ENCODE measurements at regions not wholly inside any gene's neighbourhood (a gene's known extent, or its start where the extent isn't known, plus 50 kb on each side); places are given as distances from the start of the nearest gene placed in this dataset.
"Not testable (repeated sequence)": the region's sequence is repeated elsewhere in the genome, so short reads cannot be mapped to it uniquely, and the experiment has no call there.

DNA sequence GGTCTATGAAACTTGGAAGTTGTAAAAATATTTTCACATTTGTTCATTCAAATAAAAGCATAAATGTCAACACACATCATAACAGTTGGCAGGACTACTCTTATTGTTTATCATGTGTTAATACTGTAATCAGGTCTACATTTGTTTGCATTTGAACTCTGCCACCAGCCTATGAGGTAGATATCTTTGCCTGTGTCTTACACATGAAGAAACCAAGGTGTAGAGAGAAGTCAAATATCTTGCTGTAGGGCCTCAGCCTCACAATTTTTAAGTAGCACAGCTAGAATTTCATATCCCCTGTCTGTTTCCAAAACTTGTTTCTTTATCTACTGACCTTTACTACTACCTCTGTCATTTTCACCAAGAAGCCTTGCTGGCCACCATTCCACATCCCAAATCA is 161.9 kb downstream of the ZIC4 start:
- FAIRE-seq = no peak
- DNase-seq (ENCODE audit: extremely low spot score, insufficient read length, low read depth) = no peak

DNA sequence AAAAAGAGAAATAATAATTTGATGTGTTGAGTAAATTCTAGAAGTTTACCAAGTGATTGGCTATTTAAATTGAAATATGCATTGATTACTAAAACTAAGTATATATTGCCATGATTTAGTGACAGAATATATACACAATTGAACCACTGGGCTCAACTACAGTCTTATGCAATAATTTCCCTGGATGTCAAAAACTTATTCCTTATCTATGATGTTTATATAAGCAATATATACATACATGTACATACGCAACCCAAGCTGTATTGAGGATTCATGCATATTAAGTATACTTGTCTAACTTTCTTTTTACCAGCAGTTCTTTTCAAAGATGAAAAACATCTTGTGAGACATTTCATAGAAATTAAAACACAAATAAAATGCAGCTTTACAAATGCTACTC is 165.8 kb downstream of the ZIC4 start:
- DNase-seq (ENCODE audit: extremely low spot score, insufficient read length, low read depth) (no peak), FAIRE-seq (no peak)

- DNase-seq (ENCODE audit: extremely low spot score, insufficient read length, low read depth) (no peak), FAIRE-seq (no peak)
Observed at GRCh38 chr3:147237991-147238390, 168.4 kb downstream of the ZIC4 start.

GRCh38 chr3:147231980-147232379 is 174.4 kb downstream of the ZIC4 start:
- not testable (repeated sequence) for FAIRE-seq; DNase-seq (ENCODE audit: extremely low spot score, insufficient read length, low read depth)

GRCh38 chr3:147231111-147231510 is 175.2 kb downstream of the ZIC4 start:
- no peak for FAIRE-seq

GRCh38 chr3:147222291-147222690 is 184.1 kb downstream of the ZIC4 start:
- no peak for DNase-seq (ENCODE audit: extremely low spot score, insufficient read length, low read depth)
- no peak for FAIRE-seq

More at GRCh38 chr3:147231111-147231510, 175.2 kb downstream of the ZIC4 start:
- no peak for DNase-seq (ENCODE audit: extremely low spot score, insufficient read length, low read depth)

GRCh38 chr3:147218965-147219364 is 187.4 kb downstream of the ZIC4 start:
- DNase-seq (ENCODE audit: extremely low spot score, insufficient read length, low read depth) (no peak), FAIRE-seq (no peak)

DNA sequence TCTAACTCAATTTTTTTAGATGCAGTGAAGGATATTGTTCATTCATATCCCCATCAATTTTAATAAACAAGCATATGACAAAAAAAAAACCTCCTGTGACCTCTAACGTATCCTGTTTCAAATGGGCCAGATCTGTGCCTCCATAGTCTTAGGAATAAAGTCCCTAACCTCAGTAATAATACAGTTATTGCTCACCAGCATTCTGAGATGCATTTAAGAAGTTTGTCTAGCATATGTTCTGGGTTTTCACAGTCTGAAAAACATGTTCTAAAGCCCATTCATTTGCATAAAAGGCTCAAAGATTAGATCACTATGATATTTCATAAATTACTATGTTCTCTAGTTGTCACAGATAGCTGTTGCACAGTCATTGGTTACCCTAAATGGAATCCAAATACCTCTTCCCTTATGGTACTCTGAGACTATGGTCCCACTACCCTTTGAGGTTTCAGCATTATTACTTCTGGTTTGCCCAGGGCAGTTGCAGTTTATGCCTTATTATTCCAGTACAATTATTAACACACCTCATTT is 190.1 kb downstream of the ZIC4 start:
- FAIRE-seq = no peak
- DNase-seq (ENCODE audit: extremely low spot score, insufficient read length, low read depth) = no peak

DNA sequence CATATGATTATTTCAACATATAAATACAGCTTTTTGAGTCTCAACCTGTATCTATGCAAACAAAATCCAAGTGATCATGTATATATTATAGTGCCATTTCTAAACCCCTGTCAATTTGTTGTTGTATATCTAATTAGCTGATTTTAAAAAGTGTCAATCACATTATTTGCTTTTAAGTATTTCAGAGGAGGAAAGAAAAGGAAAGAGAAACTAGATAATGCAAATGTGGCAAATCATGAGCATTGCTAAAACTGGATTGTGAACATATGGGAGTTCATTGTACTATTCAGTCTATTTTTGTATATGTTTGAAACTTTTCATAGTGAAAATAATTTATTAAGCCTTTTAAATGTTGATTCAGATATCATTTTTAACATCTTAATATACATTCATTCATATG is 190.7 kb downstream of the ZIC4 start:
- no peak for FAIRE-seq
- DNase-seq (ENCODE audit: extremely low spot score, insufficient read length, low read depth) = no peak

- FAIRE-seq (no peak), DNase-seq (ENCODE audit: extremely low spot score, insufficient read length, low read depth) (no peak)
Observed at GRCh38 chr3:147213633-147214032, 192.7 kb downstream of the ZIC4 start.

DNA sequence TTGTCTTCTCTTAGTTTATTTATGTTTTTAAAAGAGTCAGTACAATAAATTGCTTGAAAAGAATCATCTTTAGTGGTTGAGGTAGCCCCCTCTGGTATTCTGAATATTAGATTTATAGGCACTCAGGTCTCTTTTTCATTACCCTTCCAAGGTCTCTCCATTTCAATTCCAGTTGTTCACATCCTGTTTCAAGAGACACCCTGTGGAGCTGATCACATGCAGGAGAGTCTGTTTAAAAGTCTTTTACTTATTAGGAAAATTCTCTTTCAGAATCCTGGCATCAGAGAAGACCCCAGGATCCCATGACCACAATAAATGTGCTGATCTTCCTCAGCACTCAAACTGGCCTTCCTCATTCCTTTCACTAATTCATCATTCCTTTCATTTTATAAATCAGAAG is 195.7 kb downstream of the ZIC4 start:
- FAIRE-seq (no peak), DNase-seq (ENCODE audit: extremely low spot score, insufficient read length, low read depth) (no peak)

- FAIRE-seq (no peak), DNase-seq (ENCODE audit: extremely low spot score, insufficient read length, low read depth) (no peak)
Observed at GRCh38 chr3:147201086-147201485, 205.3 kb downstream of the ZIC4 start.

DNA sequence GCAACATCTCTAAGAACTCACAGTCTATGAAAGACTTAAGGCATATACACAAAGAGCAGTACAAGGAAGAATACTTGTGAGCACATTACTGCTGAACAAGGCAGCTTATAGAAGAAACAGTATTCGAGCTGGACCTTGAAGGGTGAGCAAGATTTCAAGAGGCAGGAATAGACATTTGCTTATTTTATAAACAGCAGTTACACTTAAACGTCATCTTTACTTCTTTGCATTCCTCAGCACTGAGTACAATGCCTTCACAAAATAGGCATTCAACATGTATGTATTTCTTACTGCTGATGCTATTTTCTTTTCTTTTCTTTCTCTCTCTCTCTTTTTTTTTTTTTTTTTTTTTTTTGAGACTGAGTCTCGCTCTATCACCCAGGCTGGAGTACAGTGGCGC is 205.8 kb downstream of the ZIC4 start:
- FAIRE-seq = no peak
- no peak for DNase-seq (ENCODE audit: extremely low spot score, insufficient read length, low read depth)

DNA sequence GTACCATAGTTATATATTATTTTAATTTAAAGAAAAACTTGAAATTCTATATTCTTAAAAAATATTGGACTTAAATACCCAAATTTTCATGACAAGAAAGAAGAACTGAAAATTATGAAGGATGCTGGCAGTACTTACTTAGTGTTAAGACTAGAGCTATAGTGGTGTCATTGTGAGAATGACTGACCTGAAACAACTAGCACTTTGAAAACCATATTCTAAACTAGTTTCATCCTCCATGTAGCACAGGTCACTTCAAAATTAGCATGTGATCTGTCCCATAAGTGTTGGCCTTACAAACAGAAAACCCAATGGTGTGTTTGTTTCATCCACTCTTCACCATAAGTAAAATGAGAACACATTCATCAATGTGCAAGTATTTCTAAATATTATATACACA is 208.6 kb downstream of the ZIC4 start:
- DNase-seq (ENCODE audit: extremely low spot score, insufficient read length, low read depth) = no peak
- FAIRE-seq = no peak

GRCh38 chr3:147195887-147196286 is 210.5 kb downstream of the ZIC4 start:
- FAIRE-seq = no peak
- no peak for DNase-seq (ENCODE audit: extremely low spot score, insufficient read length, low read depth)

DNA sequence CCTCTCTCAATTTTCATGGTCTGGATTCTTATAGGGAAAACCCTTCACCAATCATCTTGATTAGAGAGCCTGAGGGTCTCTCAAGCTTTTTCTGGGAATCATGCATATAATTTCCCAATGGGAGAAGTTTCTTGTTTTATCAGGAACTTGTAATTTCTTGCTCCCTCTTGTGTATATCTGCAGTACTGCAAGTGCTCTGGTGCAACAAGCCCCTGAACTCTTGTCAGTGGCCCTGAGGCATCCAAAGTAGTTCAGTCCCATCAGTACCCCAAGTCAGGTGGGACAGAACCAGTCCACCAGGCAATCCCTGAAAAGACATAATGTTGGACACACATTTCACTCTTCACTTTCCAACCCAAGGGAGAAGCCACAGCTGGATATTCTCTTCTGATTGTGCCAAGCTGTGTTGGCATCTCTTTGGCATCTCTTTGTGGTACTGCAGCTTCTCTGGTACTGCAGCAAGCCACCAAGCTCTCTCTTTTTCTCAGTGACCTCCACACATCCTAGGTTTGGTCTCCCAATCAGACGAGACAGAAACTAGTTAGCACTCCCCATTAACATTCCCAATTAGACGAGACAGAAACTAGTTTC is 214.5 kb downstream of the ZIC4 start:
- DNase-seq (ENCODE audit: extremely low spot score, insufficient read length, low read depth) = no peak
- FAIRE-seq = peak; percentile 42

- DNase-seq (ENCODE audit: extremely low spot score, insufficient read length, low read depth) (no peak), FAIRE-seq (no peak)
Observed at GRCh38 chr3:147189016-147189415, 217.3 kb downstream of the ZIC4 start.

DNA sequence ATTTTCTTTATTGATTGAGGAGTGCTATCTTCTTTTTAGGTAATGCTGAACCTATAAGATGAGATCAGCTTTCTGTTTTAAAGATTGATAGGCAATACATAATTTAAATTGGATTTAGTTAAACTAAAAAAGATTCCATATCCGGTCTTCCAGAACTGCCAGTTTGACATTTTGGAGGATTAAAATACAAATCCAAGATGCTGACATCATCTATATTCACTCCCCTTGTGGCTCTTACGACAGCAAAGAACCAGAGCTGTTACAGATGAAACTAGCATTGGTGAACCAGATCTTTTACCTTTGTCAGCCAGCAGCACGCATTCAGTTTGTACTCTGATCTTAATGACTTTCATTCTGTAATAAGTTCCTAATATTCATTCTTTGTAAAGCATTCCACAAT is 218.7 kb downstream of the ZIC4 start:
- no peak for FAIRE-seq

GRCh38 chr3:147185781-147186180 is 220.6 kb downstream of the ZIC4 start:
- FAIRE-seq (no peak), DNase-seq (ENCODE audit: extremely low spot score, insufficient read length, low read depth) (no peak)

More for the DNA sequence above, 218.7 kb downstream of the ZIC4 start:
- DNase-seq (ENCODE audit: extremely low spot score, insufficient read length, low read depth) = no peak

GRCh38 chr3:147184794-147185193 is 221.5 kb downstream of the ZIC4 start:
- DNase-seq (ENCODE audit: extremely low spot score, insufficient read length, low read depth) = no peak
- no peak for FAIRE-seq

GRCh38 chr3:147173257-147173656 is 233.1 kb downstream of the ZIC4 start:
- no peak for FAIRE-seq

DNA sequence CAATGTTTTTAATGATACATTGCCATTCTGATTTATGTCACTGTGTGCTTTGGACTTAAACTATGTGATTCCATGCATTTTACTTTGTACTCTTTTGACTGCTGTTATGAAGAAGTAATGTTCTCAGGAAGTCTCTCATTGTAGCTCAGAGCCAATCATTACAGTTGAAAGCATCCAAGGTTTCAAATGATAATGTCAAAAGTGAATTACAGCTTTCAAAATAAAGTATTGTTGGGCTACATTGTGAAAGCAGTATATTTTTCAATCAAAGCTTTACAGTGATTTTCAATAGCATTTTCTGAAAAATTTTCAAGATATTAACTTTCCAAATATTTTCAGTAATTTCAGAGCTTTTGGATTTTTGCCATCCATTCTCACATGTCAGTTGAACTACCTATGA is 243.6 kb downstream of the ZIC4 start:
- FAIRE-seq (no peak), DNase-seq (ENCODE audit: extremely low spot score, insufficient read length, low read depth) (no peak)

More at GRCh38 chr3:147173257-147173656, 233.1 kb downstream of the ZIC4 start:
- no peak for DNase-seq (ENCODE audit: extremely low spot score, insufficient read length, low read depth)

Measured in GM18507 (cell line).